Gastrocnemius medialis (tissue), 4 donors: ENCODE measurements at regions not wholly inside any gene's neighbourhood (a gene's known extent, or its start where the extent isn't known, plus 50 kb on each side); places are given as distances from the start of the nearest gene placed in this dataset.

Source experiments
- POLR2A ChIP-seq, 2 donors: fragments of 450-650 bp; IDR thresholded peaks; one replicate each; pipeline ENCODE4 v1.6.1; 2017; ENCODE audit warnings: antibody characterized with exemption in 2 of 2, mild to moderate bottlenecking in 2 of 2, moderate library complexity in 2 of 2
- TF ChIP-seq, protein P1 (sequence below), 5 experiments: fragments of 450-650 bp in 3 of 5; fragments of 200-600 bp in 2 of 5; sonication (generic) in 2 of 5; IDR thresholded peaks in 4 of 5; conservative IDR thresholded peaks in 1 of 5; 1 replicate in 4 of 5; 2 replicates in 1 of 5; pipeline ENCODE4 v1.5.1; 2016 to 2019; ENCODE audit warnings: antibody characterized with exemption in 5 of 5, mild to moderate bottlenecking in 3 of 5, moderate library complexity in 3 of 5

GRCh38 chr13:110005563-110005962 lies 219.2 kb upstream of the IRS2 start:
- TF ChIP-seq, protein P1, sequence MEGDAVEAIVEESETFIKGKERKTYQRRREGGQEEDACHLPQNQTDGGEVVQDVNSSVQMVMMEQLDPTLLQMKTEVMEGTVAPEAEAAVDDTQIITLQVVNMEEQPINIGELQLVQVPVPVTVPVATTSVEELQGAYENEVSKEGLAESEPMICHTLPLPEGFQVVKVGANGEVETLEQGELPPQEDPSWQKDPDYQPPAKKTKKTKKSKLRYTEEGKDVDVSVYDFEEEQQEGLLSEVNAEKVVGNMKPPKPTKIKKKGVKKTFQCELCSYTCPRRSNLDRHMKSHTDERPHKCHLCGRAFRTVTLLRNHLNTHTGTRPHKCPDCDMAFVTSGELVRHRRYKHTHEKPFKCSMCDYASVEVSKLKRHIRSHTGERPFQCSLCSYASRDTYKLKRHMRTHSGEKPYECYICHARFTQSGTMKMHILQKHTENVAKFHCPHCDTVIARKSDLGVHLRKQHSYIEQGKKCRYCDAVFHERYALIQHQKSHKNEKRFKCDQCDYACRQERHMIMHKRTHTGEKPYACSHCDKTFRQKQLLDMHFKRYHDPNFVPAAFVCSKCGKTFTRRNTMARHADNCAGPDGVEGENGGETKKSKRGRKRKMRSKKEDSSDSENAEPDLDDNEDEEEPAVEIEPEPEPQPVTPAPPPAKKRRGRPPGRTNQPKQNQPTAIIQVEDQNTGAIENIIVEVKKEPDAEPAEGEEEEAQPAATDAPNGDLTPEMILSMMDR (IDR thresholded peaks at IDR 0.05 in 4 of 5, conservative IDR thresholded peaks at IDR 0.05 in 1 of 5) = no peak
- no peak for TF ChIP-seq POLR2A (IDR thresholded peaks at IDR 0.05)
